Adipose tissue (tissue), 3 donors: ENCODE measurements at regions not wholly inside any gene's neighbourhood (a gene's known extent, or its start where the extent isn't known, plus 50 kb on each side); places are given as distances from the start of the nearest gene placed in this dataset.

Experiments
- H3K27ac ChIP-seq: one replicate; pipeline ENCODE4 v1.5.1; 2013; ENCODE audit warnings: low read depth, low read length
- WGBS, 3 donors: extraction: QIAGEN DNeasy Blood & Tissue Kit; methylation state at CpG; one replicate each; pipeline ENCODE4 v1.1.7; 2013; 5-methylcytosine and 5-hydroxymethylcytosine counted together
- donor health status: healthy with polysubstance abuse.
- donor health status: Bipolar disorder and iron deficiency.
- donor health status: healthy.

DNA sequence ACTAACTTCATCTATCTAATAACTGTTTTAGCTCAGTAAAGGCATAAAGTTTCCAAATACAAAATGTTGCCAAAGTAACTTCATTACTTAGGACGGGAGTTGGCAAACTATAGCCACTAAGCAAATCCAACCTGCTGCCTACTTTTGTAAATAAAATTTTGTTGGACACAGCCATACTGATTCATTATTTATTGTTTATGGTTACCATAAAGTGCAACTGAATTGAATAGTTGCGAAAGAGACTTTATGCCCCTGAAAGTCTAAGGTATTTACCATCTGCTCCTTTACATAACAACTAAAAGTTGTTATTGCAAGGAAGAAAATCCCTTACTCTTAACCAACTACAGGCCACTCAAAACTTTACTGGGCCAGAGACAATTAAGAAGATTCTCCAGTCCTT is 256.7 kb upstream of the RBBP8 start:
- 67 to 86% (median 85%) methylated on average over 2 of the region's 2 CpGs for whole genome bisulfite sequencing, 3 donors
- H3K27ac ChIP-seq: no peak overlapping the region

DNA sequence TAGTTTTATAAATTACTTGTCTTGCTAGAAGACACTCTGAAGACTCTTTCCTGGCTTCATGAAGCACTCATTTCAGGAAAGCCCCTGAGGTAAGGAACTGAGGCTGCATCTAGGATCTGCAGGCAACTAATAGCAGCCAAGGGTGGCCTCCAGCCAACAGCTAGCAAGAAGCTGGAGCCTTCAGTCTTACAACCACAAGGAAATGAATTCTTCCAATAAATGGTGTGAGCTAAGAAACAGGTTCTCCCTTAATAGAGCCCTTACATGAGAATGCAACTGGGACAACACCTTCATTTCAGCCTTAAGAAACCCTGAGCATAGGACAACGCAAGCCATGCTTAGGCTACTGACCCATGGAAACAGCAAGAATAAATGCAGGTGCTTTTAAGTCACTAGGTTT is 254.6 kb upstream of the RBBP8 start:
- WGBS, 3 donors: 91 to 94% (median 92%) methylated on average over 1 of the region's 1 CpG
- no peak overlapping the region for H3K27ac ChIP-seq

DNA sequence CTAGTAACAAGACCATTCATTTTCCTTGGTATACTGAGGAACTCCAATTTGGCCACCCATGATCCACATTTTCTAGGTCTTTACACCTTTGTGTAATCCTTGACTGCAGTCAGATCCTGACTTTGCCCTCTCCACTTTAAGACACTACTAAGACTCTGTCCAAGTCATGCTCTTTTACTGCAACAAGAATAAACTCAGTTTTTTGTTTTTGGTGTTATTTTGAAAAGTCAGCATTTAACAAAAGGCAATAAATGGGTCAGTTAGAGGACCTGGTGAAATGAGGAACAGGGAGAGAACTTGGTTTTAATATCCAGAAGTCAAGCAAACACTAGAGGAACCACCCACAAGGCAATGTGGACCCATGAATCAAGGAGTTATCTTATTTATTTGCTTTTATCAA is 252.2 kb upstream of the RBBP8 start:
- H3K27ac ChIP-seq: no peak overlapping the region

DNA sequence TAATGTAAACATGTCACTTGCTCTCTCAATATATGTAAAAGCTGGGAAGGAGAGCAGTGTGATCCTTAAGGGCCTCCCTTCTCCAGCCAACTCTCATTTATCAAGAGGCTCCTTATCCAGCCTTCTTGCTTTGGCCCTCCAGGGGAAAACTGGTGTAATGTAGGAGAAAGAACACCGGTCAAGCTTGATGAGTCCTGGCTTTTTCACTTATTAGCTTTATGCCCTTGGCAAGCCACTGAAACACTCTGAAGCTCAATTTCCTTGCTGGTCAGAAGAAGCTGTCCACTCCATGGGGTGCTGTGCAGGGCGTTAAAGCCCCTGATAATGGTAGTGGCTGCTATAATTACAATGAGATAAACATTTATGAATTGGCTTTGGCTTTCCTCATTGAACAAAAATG is 251.2 kb upstream of the RBBP8 start:
- no peak overlapping the region for H3K27ac ChIP-seq

DNA sequence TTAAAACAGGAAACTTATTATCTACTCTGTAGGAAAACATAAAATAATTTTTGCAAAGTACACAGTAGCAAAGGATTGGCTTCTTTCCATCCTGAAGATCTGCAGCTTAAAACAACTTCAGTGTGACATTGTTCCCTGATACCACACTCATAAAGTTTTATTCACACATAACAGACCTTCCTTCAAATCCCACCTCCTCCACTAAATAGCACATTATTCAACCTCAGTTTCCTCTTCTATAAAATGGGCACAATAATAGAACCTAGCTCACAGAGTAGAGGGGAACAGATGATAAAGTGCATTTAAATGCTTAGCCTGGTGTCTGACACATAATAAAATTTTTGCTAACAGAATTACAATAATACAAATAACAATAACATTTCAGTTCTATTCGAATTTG is 250.4 kb upstream of the RBBP8 start:
- no peak overlapping the region for H3K27ac ChIP-seq
- 28 to 33% (median 28%) methylated on average over 1 of the region's 1 CpG for WGBS, 3 donors

More for the DNA sequence above, 251.2 kb upstream of the RBBP8 start:
- 26 to 42% (median 36%) methylated on average over 2 of the region's 2 CpGs for WGBS, 3 donors

DNA sequence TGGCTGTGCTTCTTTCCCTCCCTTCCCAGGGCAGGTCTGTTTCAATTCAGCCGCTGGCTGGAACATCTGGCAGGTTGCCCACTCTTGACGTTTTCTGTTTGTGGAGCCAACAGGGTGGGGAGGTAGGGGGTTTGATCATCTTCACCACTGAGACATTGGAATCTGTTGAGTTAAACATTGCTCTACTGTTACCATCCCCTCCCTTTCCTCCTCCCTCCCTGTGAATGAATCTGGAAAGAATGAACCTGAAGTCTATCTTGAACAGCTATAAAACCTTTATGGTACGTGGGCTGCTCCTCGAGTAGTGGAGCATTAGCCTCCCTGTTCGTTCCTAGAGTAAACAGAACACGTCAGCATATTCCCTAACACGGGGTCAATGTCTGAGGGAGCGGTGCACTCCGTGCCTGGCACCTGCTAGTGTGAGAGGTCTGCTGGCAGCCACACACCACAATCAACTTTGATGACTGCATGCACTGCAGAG is 249.9 kb upstream of the RBBP8 start:
- H3K27ac ChIP-seq: no peak overlapping the region
- 14 to 43% (median 38%) methylated on average over 9 of the region's 9 CpGs for WGBS, 3 donors

DNA sequence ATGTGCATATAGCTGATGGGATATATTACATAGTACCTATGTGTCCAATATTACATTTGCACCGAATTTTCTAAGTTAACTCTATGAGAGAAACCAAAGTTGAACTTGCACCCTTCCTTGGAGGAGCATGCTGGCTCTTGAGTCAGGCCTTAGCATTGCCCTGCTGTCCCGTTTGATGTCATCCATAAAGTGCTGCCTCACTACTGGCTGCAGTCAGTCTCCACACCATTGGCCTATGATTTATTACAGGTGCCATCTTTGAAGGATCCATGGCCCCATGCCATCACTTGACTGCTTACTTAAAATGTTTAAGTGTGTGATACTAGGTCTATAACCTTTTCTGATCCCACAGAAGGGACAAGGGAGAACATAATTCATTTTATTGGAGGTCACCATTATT is 249.3 kb upstream of the RBBP8 start:
- H3K27ac ChIP-seq: no peak overlapping the region

DNA sequence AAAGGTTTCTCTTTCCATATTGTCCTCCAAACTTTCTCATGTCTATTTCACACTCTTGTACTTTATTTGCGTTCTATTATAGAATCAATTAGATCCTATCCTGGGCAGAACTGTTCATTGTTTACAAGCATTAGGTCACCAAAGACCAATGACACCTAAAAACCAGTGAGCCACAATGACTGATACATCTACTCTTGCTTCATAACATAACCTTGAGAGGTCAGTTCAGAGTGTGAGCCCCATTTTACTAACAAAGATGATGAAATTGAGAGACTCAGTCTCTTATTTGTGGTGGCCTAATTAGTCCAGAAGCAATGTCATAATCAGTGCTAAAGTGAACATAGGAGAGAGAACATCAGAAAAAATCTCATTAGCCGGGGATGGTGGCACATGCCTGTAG is 248.9 kb upstream of the RBBP8 start:
- 85 to 93% (median 89%) methylated on average over 2 of the region's 2 CpGs for WGBS, 3 donors
- H3K27ac ChIP-seq: no peak overlapping the region

More for the DNA sequence above, 249.3 kb upstream of the RBBP8 start:
- 55 to 75% (median 71%) methylated on average over 2 of the region's 2 CpGs for WGBS, 3 donors

DNA sequence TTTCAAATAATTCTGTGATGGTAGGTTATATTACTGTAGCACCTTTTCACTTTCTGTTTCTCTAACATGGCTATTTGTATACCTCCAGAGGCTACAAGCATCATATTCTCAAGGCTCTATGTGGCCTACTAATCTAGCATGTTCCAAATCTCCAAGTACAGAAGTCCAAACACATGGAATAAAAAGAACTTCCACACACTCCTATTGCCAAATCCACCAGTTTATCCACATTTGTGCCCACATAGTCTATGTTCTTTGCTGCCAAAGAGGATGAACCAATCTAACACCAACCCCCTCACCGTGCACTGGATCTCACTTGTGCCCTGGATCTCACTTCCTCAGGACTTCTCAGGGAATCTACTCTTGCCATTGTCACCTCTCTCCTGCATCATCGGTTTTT is 247.3 kb upstream of the RBBP8 start:
- no peak overlapping the region for H3K27ac ChIP-seq
- 86 to 96% (median 90%) methylated on average over 2 of the region's 2 CpGs for WGBS, 3 donors

DNA sequence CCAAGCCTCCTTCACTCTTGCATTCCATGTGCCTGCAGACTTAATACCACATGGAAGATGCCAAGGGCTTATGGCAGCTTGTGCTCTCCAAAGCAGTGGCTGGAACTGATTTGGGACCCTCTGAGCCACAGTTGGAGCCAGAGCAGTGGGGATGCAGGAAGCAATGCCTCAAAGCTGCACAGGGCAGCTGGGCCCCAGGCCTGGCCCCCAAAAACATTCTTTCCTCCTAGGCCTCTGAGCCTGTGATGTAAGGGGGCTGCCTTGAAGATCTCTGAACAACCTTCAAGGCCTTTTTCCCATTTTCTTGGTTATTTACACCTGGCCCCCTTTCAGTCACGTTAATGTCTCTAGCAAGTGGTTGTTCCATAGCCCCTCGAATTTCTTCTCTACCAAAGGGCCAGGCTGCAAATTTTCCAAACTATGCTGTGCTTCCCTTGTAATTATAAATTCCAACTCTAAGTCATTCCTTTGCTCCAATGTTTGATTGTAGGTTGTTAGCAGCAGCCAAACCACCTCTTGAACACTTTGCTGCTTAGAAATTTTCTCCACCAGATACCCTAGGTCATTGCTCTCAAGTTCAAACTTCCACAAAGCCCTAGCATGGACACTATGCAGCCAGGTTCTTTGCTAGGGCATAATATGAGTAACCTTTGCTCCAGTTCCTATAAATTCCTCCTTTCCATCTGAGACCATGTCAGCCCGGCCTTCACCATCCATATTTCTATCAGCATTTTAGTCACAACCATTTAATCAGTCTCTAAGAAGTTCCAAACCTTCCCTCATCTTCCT is 245.0 kb upstream of the RBBP8 start:
- H3K27ac ChIP-seq: no peak overlapping the region
- 60 to 63% (median 61%) methylated on average over 3 of the region's 3 CpGs for WGBS, 3 donors

DNA sequence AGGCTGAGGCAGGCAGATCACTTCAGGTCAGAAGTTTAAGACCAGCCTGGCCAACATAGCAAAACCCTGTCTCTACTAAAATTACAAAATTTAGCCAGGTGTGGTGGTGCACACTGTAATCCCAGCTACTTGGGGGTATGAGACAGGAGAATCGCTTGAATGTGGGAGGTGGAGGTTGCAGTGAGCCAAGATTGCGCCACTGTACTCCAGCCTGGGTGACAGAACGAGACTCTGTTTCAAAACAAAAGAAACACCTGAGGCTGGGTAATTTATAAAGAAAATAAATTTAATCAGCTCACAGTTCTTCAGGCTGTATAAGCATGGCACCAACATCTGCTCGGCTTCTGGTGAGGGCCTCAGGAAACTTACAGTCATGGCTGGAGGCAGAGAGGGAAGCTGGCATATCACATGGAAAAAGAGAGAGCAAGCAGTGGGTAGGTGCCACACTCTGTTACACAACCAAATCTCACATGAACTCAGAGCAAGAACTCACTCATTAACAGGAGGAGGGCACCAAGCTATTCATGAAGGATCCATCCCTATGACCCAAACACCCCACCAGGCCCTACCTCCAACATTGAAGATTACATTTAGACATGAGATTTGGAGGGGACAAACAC is 244.1 kb upstream of the RBBP8 start:
- H3K27ac ChIP-seq: no peak overlapping the region
- 90 to 97% (median 92%) methylated on average over 4 of the region's 4 CpGs for WGBS, 3 donors

DNA sequence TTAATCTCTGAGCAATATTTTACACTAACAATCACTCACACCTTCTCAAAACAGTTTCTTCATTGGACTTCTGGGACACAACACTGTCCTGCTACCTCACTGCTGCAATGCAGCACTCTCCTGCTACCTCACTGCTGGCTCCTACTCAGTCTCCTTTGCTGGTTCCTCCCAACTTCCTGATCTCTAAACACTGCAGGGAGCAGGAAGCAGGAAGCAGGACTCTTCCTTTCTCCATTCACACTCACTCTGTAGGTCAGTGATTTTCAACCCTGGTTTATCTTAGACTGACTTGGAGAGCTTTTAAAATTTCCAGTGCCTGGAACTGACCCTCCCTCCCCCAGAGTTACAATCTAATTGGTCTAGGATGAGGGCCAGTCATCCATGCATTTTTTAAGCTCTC is 243.4 kb upstream of the RBBP8 start:
- no peak overlapping the region for H3K27ac ChIP-seq

DNA sequence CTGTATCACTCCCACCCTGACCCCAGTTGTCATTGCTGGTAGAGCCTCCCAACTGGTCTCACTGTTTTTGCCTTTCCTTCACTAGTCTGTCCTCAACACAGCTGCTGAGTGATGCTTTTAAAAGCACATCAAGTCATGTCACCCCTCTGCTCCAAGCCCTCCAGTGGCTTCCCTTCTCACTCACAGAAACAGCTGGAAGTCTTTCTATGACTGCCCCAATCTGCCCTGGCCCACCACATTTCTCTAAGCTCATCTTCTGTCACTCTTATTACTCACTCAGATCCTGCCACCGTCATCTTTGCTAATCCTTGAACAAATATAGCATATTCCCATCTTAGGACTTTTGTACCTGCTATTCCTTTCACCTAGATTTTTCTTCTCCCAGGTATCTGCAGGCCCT is 242.6 kb upstream of the RBBP8 start:
- no peak overlapping the region for H3K27ac ChIP-seq
- WGBS, 3 donors: 80 to 93% (median 86%) methylated on average over 1 of the region's 1 CpG

DNA sequence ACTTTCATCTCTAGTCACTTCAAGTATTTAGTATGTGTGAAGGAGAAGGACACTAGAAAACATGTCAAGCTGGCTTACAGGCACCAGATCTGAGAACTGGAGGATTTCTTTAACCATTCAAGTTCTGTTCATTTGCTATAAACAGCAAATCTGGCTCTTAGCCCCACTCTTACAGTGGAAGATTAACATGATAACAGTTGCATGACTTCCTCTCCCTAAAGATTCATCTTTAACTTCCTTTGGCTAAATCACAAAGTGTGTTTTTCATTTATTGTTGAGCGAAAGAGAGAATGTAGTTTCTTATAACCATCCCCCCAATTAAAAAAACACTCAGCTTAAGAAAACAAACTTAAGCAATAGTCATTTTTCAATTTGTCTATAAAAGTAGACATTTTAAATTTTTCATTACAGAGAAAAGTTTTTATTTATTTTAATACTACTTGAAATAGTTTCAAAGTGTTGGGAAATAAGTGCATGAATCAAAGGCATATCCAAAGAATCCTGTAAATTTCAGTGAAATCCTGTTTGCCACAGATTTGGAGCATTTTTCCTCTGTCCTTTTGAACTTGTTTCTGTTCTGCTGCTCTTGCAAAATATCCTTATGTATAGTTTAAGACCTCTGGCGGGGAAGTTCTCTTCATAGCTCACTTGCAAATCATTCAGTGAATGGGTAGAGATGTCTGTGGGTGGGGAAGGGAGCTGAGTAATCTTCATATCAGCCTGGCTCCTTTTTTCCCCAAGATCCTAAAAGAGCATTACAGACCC is 241.0 kb upstream of the RBBP8 start:
- no peak overlapping the region for H3K27ac ChIP-seq
- 55 to 77% (median 64%) methylated on average over 2 of the region's 2 CpGs for WGBS, 3 donors

DNA sequence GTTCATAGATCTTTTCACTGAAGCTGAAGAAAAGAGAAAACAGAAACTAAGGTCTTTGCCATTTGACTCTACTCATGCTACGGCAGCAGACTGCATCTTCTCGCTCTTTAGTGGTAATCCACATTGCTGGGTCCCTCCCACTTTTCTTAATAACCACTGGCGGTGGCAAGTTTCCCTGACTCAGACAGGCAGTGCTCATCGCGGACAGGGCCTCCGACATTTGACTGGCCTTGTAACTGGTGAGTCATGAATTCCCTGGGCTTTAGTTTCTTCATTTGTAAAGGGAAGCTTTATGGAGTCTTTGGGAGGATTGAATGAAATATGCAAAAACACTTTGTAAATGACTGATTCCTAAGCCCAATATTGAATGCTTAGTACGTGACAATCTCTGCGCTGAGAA is 238.2 kb upstream of the RBBP8 start:
- H3K27ac ChIP-seq: no peak overlapping the region
- 57 to 79% (median 63%) methylated on average over 8 of the region's 8 CpGs for WGBS, 3 donors

DNA sequence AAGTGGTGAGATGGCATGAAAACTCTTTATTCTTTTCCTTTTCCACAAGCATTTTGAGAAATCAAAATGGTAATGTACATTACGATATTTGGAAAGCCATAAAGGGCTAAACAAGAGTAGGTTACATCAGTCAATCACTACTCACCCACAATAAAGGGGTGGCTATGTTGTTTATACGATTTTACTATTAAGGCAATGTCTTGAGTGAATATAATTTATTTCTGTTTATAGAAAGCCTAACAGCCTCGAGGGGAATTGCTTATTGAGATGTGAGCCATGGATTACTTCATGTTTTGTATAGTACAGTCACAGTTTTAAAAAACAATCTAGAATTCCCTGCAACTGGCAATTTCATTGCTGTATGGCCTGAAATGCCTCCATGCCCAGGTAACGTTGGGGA is 237.5 kb upstream of the RBBP8 start:
- H3K27ac ChIP-seq: no peak overlapping the region
- WGBS, 3 donors: 60 to 72% (median 63%) methylated on average over 4 of the region's 4 CpGs

DNA sequence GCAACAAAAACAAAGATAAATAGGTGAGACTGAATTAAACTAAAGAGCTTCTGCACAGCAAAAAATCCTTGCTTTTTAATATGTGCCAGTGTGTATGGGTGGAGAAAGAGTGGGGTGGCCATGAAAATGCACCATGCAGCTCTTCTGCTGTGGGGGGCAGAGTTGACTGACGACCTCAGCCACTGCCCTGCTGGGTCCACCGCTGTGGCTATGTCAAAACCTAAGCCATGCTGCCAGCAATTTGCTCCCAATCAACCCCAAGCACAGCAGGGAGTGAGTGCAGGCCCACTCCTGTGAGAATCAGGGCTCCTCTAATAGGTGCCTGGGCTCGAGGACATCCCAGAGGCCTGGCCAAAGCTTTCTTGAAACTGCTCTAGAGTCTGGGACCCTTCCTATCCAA is 235.6 kb upstream of the RBBP8 start:
- H3K27ac ChIP-seq: no peak overlapping the region
- WGBS, 3 donors: 82 to 85% (median 84%) methylated on average over 3 of the region's 3 CpGs

DNA sequence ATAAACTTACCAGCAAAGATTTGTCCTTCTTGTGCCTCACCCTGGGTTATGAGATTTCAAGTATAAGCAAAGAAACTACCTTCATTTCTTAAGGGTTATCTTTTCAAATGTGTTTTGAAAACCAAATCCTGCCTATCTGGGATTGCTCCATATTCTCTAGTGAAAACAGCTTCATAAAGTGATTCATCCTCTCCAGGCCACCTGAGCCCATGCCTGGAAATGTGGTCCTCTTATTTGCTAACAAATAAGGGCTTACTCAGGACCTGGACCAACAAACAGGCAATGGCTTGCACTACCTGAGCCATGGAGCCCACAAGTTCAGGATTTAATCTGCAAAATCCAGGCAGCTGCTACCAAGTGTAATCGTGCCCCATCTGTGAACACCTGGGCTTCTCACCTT is 234.4 kb upstream of the RBBP8 start:
- no peak overlapping the region for H3K27ac ChIP-seq
- WGBS, 3 donors: 73 to 100% (median 90%) methylated on average over 1 of the region's 1 CpG

DNA sequence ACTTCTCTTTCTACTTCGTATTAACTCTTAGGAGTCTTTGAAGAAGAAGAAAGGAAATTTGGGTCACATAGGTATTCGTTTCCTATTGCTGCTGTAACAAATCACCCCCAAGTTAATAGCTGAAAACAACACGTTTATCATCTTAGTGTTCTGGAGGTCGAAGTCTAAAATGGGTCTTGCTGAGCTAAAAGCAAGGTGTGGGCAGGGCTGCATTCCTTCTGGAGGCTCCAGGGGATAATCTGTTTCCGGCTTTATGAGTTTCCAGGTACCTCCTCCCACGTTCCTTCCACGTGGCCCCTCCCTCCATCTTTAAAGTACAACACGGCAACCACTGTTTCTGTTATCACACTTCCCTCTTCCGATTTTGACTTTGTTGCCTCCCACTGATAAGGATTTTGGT is 233.5 kb upstream of the RBBP8 start:
- WGBS, 3 donors: 70 to 73% (median 72%) methylated on average over 9 of the region's 9 CpGs
- H3K27ac ChIP-seq: no peak overlapping the region
